ENCODE measurements at regions not wholly inside any gene's neighbourhood (a gene's known extent, or its start where the extent isn't known, plus 50 kb on each side); places are given as distances from the start of the nearest gene placed in this dataset.
"Not testable (repeated sequence)": the region's sequence is repeated elsewhere in the genome, so short reads cannot be mapped to it uniquely, and the experiment has no call there.

DNA sequence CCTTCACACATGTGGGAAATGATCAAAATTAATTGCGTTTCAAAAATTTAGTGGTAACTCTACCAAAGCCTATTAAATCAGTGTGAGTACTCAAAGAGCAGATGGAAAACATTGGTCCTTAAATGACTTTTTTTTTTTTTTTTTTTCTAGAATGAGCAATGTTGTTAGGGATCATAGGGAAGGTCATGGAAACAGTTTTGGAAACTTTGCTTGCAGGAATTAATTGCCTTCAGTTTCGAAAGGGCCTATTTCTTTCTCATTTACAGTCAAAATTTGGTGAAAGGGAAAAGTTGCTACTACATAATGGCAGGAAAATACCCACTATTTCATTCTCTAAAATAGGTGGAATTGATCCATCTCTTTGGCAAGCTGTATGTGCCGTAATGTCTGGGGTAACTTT, 160.9 kb downstream of the RTL9 start:
- H2AFZ ChIP-seq (ENCODE audit: low read depth, low read length) = no peak overlapping the region
- no peak for FAIRE-seq
- CTCF ChIA-PET = no interaction called here

DNA sequence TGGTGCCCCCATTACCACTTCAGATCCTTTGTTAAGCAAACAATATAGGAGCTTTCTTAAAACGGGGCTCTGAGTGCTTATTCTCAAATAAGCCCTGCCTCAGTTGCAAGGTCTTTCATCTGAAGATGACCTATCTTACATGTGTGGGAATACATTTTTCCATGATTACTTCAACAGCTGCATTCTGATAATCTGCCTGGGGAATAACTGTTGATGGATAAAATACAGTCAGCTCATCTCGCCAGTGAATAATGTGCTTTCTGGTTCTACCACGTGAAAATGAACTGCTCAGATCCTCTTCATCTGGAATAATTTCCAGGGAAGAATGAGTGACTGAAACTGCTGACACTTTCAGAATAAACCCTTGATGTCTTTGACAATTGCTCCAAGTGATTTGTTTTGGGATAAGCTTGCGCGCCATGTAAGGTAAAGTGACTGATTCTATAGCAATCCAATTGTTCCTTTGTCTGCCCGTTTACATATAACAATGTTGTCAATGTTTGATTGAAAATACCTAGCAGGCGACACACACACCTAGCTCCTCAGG, 161.3 kb downstream of the RTL9 start:
- TF ChIP-seq POLR2AphosphoS5 (IDR thresholded peaks at IDR 0.05; ENCODE audit: insufficient read depth, low read depth, low read length) = no peak
- TF ChIP-seq FOS (IDR thresholded peaks at IDR 0.05; ENCODE audit: borderline replicate concordance, insufficient read depth, low read length) = no peak
- no peak for TF ChIP-seq EZH2 (IDR thresholded peaks at IDR 0.05; ENCODE audit: borderline replicate concordance, low read depth, low read length, severe bottlenecking)
- no peak for TF ChIP-seq POLR2A (IDR thresholded peaks at IDR 0.05; ENCODE audit: low read depth, low read length)
- TF ChIP-seq, protein P1, sequence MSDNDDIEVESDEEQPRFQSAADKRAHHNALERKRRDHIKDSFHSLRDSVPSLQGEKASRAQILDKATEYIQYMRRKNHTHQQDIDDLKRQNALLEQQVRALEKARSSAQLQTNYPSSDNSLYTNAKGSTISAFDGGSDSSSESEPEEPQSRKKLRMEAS (IDR thresholded peaks at IDR 0.05; ENCODE audit: insufficient read depth, insufficient read length) = no peak
- TF ChIP-seq JUN (IDR thresholded peaks at IDR 0.05; ENCODE audit: borderline replicate concordance, insufficient read depth, insufficient read length, low read depth) = no peak
- no peak for TF ChIP-seq MYC (IDR thresholded peaks at IDR 0.05; ENCODE audit: low read depth, low read length)
- TF ChIP-seq, protein P2, sequence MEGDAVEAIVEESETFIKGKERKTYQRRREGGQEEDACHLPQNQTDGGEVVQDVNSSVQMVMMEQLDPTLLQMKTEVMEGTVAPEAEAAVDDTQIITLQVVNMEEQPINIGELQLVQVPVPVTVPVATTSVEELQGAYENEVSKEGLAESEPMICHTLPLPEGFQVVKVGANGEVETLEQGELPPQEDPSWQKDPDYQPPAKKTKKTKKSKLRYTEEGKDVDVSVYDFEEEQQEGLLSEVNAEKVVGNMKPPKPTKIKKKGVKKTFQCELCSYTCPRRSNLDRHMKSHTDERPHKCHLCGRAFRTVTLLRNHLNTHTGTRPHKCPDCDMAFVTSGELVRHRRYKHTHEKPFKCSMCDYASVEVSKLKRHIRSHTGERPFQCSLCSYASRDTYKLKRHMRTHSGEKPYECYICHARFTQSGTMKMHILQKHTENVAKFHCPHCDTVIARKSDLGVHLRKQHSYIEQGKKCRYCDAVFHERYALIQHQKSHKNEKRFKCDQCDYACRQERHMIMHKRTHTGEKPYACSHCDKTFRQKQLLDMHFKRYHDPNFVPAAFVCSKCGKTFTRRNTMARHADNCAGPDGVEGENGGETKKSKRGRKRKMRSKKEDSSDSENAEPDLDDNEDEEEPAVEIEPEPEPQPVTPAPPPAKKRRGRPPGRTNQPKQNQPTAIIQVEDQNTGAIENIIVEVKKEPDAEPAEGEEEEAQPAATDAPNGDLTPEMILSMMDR (IDR thresholded peaks at IDR 0.05; ENCODE audit: extremely low read depth in 1 of 2, insufficient read depth in 1 of 2, low read depth in 1 of 2, low read length in 2 of 2) = no peak
- no peak for TF ChIP-seq GATA2 (IDR thresholded peaks at IDR 0.05; ENCODE audit: insufficient read depth, insufficient read length, low read depth, low read length)
- ChIA-PET POLR2A (no interaction called here), CTCF (no interaction called here)
- FAIRE-seq (no peak), DNase-seq (ENCODE audit: low read depth, low spot score) (no peak)
- no peak overlapping the region for H3K9ac ChIP-seq (replicated peaks; ENCODE audit: extremely low read depth, insufficient read depth, low read length)
- no peaks in the 10 kb centered on the region for H3K79me2 ChIP-seq (ENCODE audit: control insufficient read depth, insufficient read depth, low read length)
- no peaks in the 10 kb centered on the region for H3K4me1 ChIP-seq (ENCODE audit: control insufficient read depth, extremely low read depth, insufficient read depth, low read length)
- H3K36me3 ChIP-seq (ENCODE audit: control insufficient read depth in 2 of 2, extremely low read depth in 1 of 2, insufficient read depth in 2 of 2, low read length in 2 of 2) = no peaks in the 10 kb centered on the region
- no peaks in the 10 kb centered on the region for H3K9me1 ChIP-seq (replicated peaks; ENCODE audit: control insufficient read depth, extremely low read depth, insufficient read depth, low read length)
- H3K9me3 ChIP-seq (replicated peaks; ENCODE audit: control insufficient read depth, insufficient read depth, low read length) = no peaks in the 10 kb centered on the region
- no peak overlapping the region for H3K4me2 ChIP-seq (ENCODE audit: insufficient read depth, low read length)
- dilution Hi-C loops (cut with MboI; ENCODE audit: extremely low pct_ligation_motif_present, low sequenced_read_pairs) (no loop called here), intact Hi-C loops (cut with micrococcal nuclease) (no loop called here)
- H3K27me3 ChIP-seq (ENCODE audit: control insufficient read depth in 2 of 2, insufficient read depth in 2 of 2, low read length in 2 of 2) = no peaks in the 10 kb centered on the region
- H2AFZ ChIP-seq (ENCODE audit: low read depth, low read length) = no peak overlapping the region
- no peaks in the 10 kb centered on the region for H4K20me1 ChIP-seq (replicated peaks; ENCODE audit: control insufficient read depth, extremely low read depth, insufficient read depth, low read length)
- H3K27ac ChIP-seq (ENCODE audit: insufficient read depth, low read depth, low read length) = no peak overlapping the region
- no TSS peak for BruUV-seq (replicated peaks)
- no peak overlapping the region for H3K4me3 ChIP-seq (replicated peaks in 1 of 3; ENCODE audit: insufficient read depth in 1 of 3, low read depth in 1 of 3, low read length in 3 of 3)

More for the DNA sequence above, 160.9 kb downstream of the RTL9 start:
- H3K4me3 ChIP-seq (replicated peaks in 1 of 3; ENCODE audit: insufficient read depth in 1 of 3, low read depth in 1 of 3, low read length in 3 of 3) = no peak overlapping the region
- no peaks in the 10 kb centered on the region for H4K20me1 ChIP-seq (replicated peaks; ENCODE audit: control insufficient read depth, extremely low read depth, insufficient read depth, low read length)
- no peak overlapping the region for H3K4me2 ChIP-seq (ENCODE audit: insufficient read depth, low read length)
- POLR2A ChIA-PET = no interaction called here
- dilution Hi-C loops (cut with MboI; ENCODE audit: extremely low pct_ligation_motif_present, low sequenced_read_pairs) = no loop called here
- intact Hi-C loops (cut with micrococcal nuclease) = no loop called here
- no peak for DNase-seq (ENCODE audit: low read depth, low spot score)
- no peak overlapping the region for H3K27ac ChIP-seq (ENCODE audit: insufficient read depth, low read depth, low read length)
- no peaks in the 10 kb centered on the region for H3K36me3 ChIP-seq (ENCODE audit: control insufficient read depth in 2 of 2, extremely low read depth in 1 of 2, insufficient read depth in 2 of 2, low read length in 2 of 2)
- no peaks in the 10 kb centered on the region for H3K79me2 ChIP-seq (ENCODE audit: control insufficient read depth, insufficient read depth, low read length)
- H3K9ac ChIP-seq (replicated peaks; ENCODE audit: extremely low read depth, insufficient read depth, low read length) = no peak overlapping the region
- H3K4me1 ChIP-seq (ENCODE audit: control insufficient read depth, extremely low read depth, insufficient read depth, low read length) = no peaks in the 10 kb centered on the region
- H3K27me3 ChIP-seq (ENCODE audit: control insufficient read depth in 2 of 2, insufficient read depth in 2 of 2, low read length in 2 of 2) = no peaks in the 10 kb centered on the region
- TF ChIP-seq, protein P1 (IDR thresholded peaks at IDR 0.05; ENCODE audit: insufficient read depth, insufficient read length) = no peak
- no TSS peak for BruUV-seq (replicated peaks)
- no peaks in the 10 kb centered on the region for H3K9me1 ChIP-seq (replicated peaks; ENCODE audit: control insufficient read depth, extremely low read depth, insufficient read depth, low read length)
- no peaks in the 10 kb centered on the region for H3K9me3 ChIP-seq (replicated peaks; ENCODE audit: control insufficient read depth, insufficient read depth, low read length)

DNA sequence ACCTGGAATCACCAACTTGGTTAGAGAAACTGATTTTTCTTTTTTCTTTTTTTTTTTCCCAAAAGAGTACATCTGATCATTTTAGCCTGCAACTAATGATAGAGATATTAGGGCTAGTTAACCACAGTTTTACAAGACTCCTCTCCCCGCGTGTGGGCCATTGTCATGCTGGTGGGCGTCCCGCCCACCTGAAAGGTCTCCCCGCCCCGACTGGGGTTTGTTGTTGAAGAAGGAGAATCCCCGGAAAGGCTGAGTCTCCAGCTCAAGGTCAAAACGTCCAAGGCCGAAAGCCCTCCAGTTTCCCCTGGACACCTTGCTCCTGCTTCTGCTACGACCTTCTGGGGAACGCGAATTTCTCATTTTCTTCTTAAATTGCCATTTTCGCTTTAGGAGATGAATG, 162.0 kb downstream of the RTL9 start:
- CTCF ChIA-PET; DNase-seq (ENCODE audit: low read depth, low spot score); H3K9me1 ChIP-seq (replicated peaks; ENCODE audit: control insufficient read depth, extremely low read depth, insufficient read depth, low read length); H3K36me3 ChIP-seq (ENCODE audit: control insufficient read depth in 2 of 2, extremely low read depth in 1 of 2, insufficient read depth in 2 of 2, low read length in 2 of 2); H2AFZ ChIP-seq (ENCODE audit: low read depth, low read length); BruUV-seq (replicated peaks); H3K4me2 ChIP-seq (ENCODE audit: insufficient read depth, low read length); H3K4me1 ChIP-seq (ENCODE audit: control insufficient read depth, extremely low read depth, insufficient read depth, low read length); H4K20me1 ChIP-seq (replicated peaks; ENCODE audit: control insufficient read depth, extremely low read depth, insufficient read depth, low read length); dilution Hi-C loops (cut with MboI; ENCODE audit: extremely low pct_ligation_motif_present, low sequenced_read_pairs); POLR2A ChIA-PET; H3K79me2 ChIP-seq (ENCODE audit: control insufficient read depth, insufficient read depth, low read length); H3K4me3 ChIP-seq (replicated peaks in 1 of 3; ENCODE audit: insufficient read depth in 1 of 3, low read depth in 1 of 3, low read length in 3 of 3); H3K9ac ChIP-seq (replicated peaks; ENCODE audit: extremely low read depth, insufficient read depth, low read length); intact Hi-C loops (cut with micrococcal nuclease); H3K27ac ChIP-seq (ENCODE audit: insufficient read depth, low read depth, low read length); H3K27me3 ChIP-seq (ENCODE audit: control insufficient read depth in 2 of 2, insufficient read depth in 2 of 2, low read length in 2 of 2); H3K9me3 ChIP-seq (replicated peaks; ENCODE audit: control insufficient read depth, insufficient read depth, low read length): not testable (repeated sequence)
- peak; percentile 66 for FAIRE-seq
